MM.1S (cell line): ENCODE measurements at regions not wholly inside any gene's neighbourhood (a gene's known extent, or its start where the extent isn't known, plus 50 kb on each side); places are given as distances from the start of the nearest gene placed in this dataset.

Experiments
- EZH2 ChIP-seq: fragments of 300-600 bp; sonication (generic); optimal IDR thresholded peaks from 2 replicates; pipeline ENCODE3; 2017; ENCODE audit warnings: low read depth, mild to moderate bottlenecking, antibody characterized with exemption, low read length, mixed read lengths
- TF ChIP-seq, protein P1 (sequence below): fragments of 300-600 bp; sonication (generic); IDR thresholded peaks from 2 replicates; pipeline ENCODE4 v1.5.1; 2016; ENCODE audit warnings: antibody characterized with exemption, low read length, mixed read lengths

DNA sequence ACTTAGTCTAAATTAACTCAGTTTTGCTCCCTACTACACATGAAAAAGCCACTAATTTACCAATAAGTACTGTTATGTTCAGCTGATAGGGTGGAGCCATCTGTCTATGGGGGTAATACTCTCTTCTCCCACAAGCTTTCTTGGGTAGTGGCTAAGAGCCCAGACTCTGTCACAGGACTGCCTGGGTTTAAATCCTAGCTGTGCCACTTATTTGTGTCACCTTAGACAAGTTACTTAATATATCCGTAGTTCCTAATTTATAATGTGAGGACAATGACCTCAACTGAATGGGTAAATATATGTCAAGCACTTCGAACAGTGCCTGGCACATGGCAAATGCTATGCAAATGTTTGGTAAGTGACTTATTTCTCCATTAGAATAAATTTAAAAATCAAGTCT is 185.6 kb downstream of the DACT1 start:
- TF ChIP-seq, protein P1, sequence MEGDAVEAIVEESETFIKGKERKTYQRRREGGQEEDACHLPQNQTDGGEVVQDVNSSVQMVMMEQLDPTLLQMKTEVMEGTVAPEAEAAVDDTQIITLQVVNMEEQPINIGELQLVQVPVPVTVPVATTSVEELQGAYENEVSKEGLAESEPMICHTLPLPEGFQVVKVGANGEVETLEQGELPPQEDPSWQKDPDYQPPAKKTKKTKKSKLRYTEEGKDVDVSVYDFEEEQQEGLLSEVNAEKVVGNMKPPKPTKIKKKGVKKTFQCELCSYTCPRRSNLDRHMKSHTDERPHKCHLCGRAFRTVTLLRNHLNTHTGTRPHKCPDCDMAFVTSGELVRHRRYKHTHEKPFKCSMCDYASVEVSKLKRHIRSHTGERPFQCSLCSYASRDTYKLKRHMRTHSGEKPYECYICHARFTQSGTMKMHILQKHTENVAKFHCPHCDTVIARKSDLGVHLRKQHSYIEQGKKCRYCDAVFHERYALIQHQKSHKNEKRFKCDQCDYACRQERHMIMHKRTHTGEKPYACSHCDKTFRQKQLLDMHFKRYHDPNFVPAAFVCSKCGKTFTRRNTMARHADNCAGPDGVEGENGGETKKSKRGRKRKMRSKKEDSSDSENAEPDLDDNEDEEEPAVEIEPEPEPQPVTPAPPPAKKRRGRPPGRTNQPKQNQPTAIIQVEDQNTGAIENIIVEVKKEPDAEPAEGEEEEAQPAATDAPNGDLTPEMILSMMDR: no peak
- no peak for TF ChIP-seq EZH2
